A673 (cell line): ENCODE measurements at regions not wholly inside any gene's neighbourhood (a gene's known extent, or its start where the extent isn't known, plus 50 kb on each side); places are given as distances from the start of the nearest gene placed in this dataset.

Experiments used
- BruUV-seq: library from RNA; stranded (reverse); fragments of 400-500 nt; replicated peaks from 2 replicates; lab custom pipeline; 2021; lab: Mats Ljungman, UMichigan
- CTCF ChIA-PET: fragments of 300-600 bp; sonication (Branson Sonifier 250); formaldehyde crosslinking; loops from one replicate; lab custom pipeline; 2022; ENCODE audit warnings: antibody characterized with exemption; lab: Charles Lee
- POLR2A ChIA-PET: fragments of 300-600 bp; sonication (Branson Sonifier 250); formaldehyde crosslinking; loops from one replicate; lab custom pipeline; 2022; ENCODE audit warnings: antibody characterized with exemption; ENCODE audit not compliant: low non-redundant PET; lab: Charles Lee
- DNase-seq: peaks from one replicate; pipeline ENCODE4 v3.0.0-alpha.2; 2015; ENCODE audit warnings: low spot score
- H3K27ac ChIP-seq: fragments of 200-600 bp; sonication (generic); 2 replicates; pipeline ENCODE4 v1.5.1; 2016; ENCODE audit warnings: mixed run types, low read depth, mild to moderate bottlenecking, mixed read lengths, antibody characterized with exemption, low read length; ENCODE audit not compliant: poor library complexity, severe bottlenecking
- H3K27me3 ChIP-seq: fragments of 200-600 bp; sonication (generic); replicated peaks from 2 replicates; pipeline ENCODE4 v1.6.1; 2017; ENCODE audit warnings: mixed run types, low read depth, mild to moderate bottlenecking, mixed read lengths, antibody characterized with exemption, low read length; ENCODE audit not compliant: insufficient read depth, poor library complexity
- H3K36me3 ChIP-seq: fragments of 200-600 bp; sonication (generic); 2 replicates; pipeline ENCODE4 v1.6.1; 2016; ENCODE audit warnings: mixed run types, mild to moderate bottlenecking, mixed read lengths, antibody characterized with exemption, low read length; ENCODE audit not compliant: insufficient read depth, poor library complexity, severe bottlenecking
- H3K4me1 ChIP-seq: fragments of 200-600 bp; sonication (generic); 2 replicates; pipeline ENCODE4 v1.6.1; 2017; ENCODE audit warnings: mixed run types, mild to moderate bottlenecking, mixed read lengths, antibody characterized with exemption, low read length; ENCODE audit not compliant: insufficient read depth, poor library complexity, severe bottlenecking
- H3K4me3 ChIP-seq: fragments of 200-600 bp; sonication (generic); 2 replicates; pipeline ENCODE4 v1.5.1; 2016; ENCODE audit warnings: low read depth, mixed run types, mild to moderate bottlenecking, mixed read lengths, low read length; ENCODE audit not compliant: poor library complexity, severe bottlenecking
- H3K9me3 ChIP-seq: fragments of 200-600 bp; sonication (generic); 2 replicates; pipeline ENCODE4 v1.6.1; 2016; ENCODE audit warnings: mixed run types, low read depth, mild to moderate bottlenecking, mixed read lengths, antibody characterized with exemption, low read length; ENCODE audit not compliant: poor library complexity, severe bottlenecking
- EZH2 ChIP-seq: fragments of 200-600 bp; sonication (generic); IDR thresholded peaks from 2 replicates; pipeline ENCODE4 v1.6.1; 2017; ENCODE audit warnings: borderline replicate concordance, low read depth, mild to moderate bottlenecking, mixed read lengths, antibody characterized with exemption, low read length; ENCODE audit not compliant: poor library complexity, severe bottlenecking
- intact Hi-C: fragments of 100-400 bp; cut with micrococcal nuclease; formaldehyde crosslinking; loops from one replicate; pipeline ENCODE4 v1.10.0; 2022; ENCODE audit not compliant: unreplicated experiment
- TF ChIP-seq, protein P1 (sequence below): fragments of 300-800, 200-600 bp; sonication (generic); conservative IDR thresholded peaks from 2 replicates; pipeline ENCODE4 v1.5.1; 2017; ENCODE audit warnings: low read depth, mild to moderate bottlenecking, antibody characterized with exemption, low read length, moderate library complexity, mixed read lengths

DNA sequence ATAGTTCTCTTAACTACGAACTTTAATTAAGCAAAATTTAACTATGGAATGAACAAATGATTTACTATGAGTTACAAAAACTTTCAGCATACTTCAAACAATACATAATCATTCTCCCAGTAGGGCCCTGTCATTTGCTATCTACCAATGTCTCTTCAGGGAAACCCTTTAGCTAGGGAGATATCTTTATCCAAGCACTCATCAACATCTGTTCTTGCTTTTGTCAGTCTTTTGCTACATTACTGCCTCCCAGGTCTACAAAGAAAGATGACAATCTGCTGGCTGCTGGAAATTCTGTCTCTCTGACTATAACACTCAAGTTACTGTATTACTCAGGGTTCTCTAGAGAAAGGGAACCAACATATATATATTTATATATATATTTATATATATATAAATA is 1626.3 kb upstream of the CELF4 start:
- CTCF ChIA-PET: no interaction called here
- no peak overlapping the region for H3K27ac ChIP-seq
- no peaks in the 10 kb centered on the region for H3K27me3 ChIP-seq
- no peaks in the 10 kb centered on the region for H3K9me3 ChIP-seq
- POLR2A ChIA-PET: no interaction called here
- no TSS peak for BruUV-seq
- intact Hi-C loops: no loop called here
- no peak overlapping the region for H3K4me3 ChIP-seq
- no peak for TF ChIP-seq EZH2
- TF ChIP-seq, protein P1, sequence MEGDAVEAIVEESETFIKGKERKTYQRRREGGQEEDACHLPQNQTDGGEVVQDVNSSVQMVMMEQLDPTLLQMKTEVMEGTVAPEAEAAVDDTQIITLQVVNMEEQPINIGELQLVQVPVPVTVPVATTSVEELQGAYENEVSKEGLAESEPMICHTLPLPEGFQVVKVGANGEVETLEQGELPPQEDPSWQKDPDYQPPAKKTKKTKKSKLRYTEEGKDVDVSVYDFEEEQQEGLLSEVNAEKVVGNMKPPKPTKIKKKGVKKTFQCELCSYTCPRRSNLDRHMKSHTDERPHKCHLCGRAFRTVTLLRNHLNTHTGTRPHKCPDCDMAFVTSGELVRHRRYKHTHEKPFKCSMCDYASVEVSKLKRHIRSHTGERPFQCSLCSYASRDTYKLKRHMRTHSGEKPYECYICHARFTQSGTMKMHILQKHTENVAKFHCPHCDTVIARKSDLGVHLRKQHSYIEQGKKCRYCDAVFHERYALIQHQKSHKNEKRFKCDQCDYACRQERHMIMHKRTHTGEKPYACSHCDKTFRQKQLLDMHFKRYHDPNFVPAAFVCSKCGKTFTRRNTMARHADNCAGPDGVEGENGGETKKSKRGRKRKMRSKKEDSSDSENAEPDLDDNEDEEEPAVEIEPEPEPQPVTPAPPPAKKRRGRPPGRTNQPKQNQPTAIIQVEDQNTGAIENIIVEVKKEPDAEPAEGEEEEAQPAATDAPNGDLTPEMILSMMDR: no peak
- DNase-seq: peak; percentile 2
- no peaks in the 10 kb centered on the region for H3K36me3 ChIP-seq
- no peaks in the 10 kb centered on the region for H3K4me1 ChIP-seq

DNA sequence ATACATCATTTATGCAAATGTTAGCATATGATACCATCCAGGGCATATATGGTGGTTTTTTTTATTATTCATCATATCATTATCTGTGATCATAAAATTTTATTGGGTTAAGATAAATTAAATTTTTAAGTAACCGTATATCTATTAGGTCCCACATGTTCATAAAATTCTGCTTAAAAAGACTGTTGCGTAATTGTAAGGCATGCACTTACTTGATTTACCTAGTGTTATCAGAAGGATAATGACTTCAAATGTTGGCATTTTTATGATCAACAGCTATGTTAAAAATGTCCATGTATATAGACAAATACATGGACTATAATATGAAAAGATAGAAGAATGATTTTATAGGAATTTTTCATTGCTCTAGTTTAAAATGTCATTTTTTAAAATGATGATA is 1625.5 kb upstream of the CELF4 start:
- intact Hi-C loops: no loop called here
- BruUV-seq: no TSS peak
- H3K9me3 ChIP-seq: no peaks in the 10 kb centered on the region
- DNase-seq: no peak
- no peak overlapping the region for H3K27ac ChIP-seq
- H3K4me3 ChIP-seq: no peak overlapping the region
- H3K4me1 ChIP-seq: no peaks in the 10 kb centered on the region
- no peaks in the 10 kb centered on the region for H3K27me3 ChIP-seq
- no peaks in the 10 kb centered on the region for H3K36me3 ChIP-seq
- TF ChIP-seq, protein P1: no peak
- TF ChIP-seq EZH2: no peak
- ChIA-PET POLR2A (no interaction called here), CTCF (no interaction called here)

DNA sequence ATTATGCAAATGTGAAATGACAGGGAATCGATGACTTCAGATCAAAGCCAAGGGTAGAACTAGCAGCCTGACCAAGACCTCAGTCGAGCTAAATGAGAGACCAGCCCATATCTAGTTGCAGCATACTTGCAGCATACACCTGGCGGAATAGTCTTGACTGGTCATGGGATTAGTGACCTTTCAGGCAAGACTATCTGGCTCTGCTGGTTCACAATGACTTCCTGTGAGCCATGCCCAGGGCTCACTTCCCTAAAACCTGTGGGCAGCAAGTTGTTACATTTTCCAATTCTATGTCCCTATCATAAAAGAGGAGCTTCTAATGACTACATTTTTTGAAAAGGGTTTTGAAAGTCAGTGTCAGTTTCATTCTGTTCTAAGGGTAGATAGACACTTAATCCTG is 1624.9 kb upstream of the CELF4 start:
- H3K9me3 ChIP-seq: no peaks in the 10 kb centered on the region
- H3K27me3 ChIP-seq: no peaks in the 10 kb centered on the region
- intact Hi-C loops: no loop called here
- DNase-seq: no peak
- H3K27ac ChIP-seq: no peak overlapping the region
- no peaks in the 10 kb centered on the region for H3K36me3 ChIP-seq
- no TSS peak for BruUV-seq
- no peak overlapping the region for H3K4me3 ChIP-seq
- no peaks in the 10 kb centered on the region for H3K4me1 ChIP-seq
- ChIA-PET CTCF (no interaction called here), POLR2A (no interaction called here)
- no peak for TF ChIP-seq EZH2

DNA sequence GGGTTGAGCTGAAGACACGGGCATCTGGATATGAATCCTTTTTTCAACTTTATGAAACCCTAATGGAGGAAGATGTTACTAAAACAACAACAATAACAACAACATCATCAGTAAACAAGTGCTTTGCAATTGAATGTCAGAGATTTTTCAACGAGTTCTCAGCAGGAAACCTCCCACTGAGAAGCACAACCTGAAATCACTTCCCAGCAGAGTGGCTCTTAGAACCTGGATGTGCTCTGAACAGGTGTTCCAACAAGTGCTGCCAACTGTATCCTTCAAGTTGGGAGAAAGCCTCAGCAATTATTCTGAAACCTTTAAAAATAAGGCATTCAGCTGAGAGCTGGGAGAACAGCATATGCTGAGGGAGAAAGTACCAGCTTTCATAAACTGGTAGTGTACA is 1622.7 kb upstream of the CELF4 start:
- no peaks in the 10 kb centered on the region for H3K27me3 ChIP-seq
- DNase-seq: no peak
- no peak overlapping the region for H3K4me3 ChIP-seq
- H3K9me3 ChIP-seq: no peaks in the 10 kb centered on the region
- TF ChIP-seq, protein P1: no peak
- TF ChIP-seq EZH2: no peak
- no TSS peak for BruUV-seq
- ChIA-PET POLR2A (no interaction called here), CTCF (no interaction called here)
- H3K4me1 ChIP-seq: no peaks in the 10 kb centered on the region
- no peaks in the 10 kb centered on the region for H3K36me3 ChIP-seq
- intact Hi-C loops: no loop called here
- no peak overlapping the region for H3K27ac ChIP-seq
